ENCODE measurements at regions not wholly inside any gene's neighbourhood (a gene's known extent, or its start where the extent isn't known, plus 50 kb on each side); places are given as distances from the start of the nearest gene placed in this dataset.

DNA sequence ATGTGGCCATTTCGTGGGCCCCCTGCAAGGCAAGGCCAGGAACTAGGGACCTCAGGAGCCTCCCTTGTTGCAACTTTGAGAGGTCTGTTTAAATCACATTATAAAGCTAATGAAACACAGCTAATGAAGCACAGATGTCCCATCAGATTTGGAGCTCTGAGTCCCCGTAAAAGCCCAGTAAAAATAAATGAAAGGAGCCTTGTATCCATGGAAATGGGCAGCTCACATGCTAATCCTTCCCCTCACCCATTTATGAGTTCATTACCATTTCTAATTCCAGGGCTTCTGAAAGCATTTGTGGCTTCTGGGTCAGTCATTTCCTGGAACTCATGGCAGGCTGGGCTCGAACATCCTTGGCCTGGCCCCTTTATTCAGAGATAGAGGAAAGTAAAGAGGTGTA lies 274.8 kb downstream of the SS18 start (continued):
- TF ChIP-seq, protein P1, sequence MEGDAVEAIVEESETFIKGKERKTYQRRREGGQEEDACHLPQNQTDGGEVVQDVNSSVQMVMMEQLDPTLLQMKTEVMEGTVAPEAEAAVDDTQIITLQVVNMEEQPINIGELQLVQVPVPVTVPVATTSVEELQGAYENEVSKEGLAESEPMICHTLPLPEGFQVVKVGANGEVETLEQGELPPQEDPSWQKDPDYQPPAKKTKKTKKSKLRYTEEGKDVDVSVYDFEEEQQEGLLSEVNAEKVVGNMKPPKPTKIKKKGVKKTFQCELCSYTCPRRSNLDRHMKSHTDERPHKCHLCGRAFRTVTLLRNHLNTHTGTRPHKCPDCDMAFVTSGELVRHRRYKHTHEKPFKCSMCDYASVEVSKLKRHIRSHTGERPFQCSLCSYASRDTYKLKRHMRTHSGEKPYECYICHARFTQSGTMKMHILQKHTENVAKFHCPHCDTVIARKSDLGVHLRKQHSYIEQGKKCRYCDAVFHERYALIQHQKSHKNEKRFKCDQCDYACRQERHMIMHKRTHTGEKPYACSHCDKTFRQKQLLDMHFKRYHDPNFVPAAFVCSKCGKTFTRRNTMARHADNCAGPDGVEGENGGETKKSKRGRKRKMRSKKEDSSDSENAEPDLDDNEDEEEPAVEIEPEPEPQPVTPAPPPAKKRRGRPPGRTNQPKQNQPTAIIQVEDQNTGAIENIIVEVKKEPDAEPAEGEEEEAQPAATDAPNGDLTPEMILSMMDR (conservative IDR thresholded peaks at IDR 0.05; ENCODE audit: low read depth in 2 of 2): no peak
- TF ChIP-seq, protein P2, sequence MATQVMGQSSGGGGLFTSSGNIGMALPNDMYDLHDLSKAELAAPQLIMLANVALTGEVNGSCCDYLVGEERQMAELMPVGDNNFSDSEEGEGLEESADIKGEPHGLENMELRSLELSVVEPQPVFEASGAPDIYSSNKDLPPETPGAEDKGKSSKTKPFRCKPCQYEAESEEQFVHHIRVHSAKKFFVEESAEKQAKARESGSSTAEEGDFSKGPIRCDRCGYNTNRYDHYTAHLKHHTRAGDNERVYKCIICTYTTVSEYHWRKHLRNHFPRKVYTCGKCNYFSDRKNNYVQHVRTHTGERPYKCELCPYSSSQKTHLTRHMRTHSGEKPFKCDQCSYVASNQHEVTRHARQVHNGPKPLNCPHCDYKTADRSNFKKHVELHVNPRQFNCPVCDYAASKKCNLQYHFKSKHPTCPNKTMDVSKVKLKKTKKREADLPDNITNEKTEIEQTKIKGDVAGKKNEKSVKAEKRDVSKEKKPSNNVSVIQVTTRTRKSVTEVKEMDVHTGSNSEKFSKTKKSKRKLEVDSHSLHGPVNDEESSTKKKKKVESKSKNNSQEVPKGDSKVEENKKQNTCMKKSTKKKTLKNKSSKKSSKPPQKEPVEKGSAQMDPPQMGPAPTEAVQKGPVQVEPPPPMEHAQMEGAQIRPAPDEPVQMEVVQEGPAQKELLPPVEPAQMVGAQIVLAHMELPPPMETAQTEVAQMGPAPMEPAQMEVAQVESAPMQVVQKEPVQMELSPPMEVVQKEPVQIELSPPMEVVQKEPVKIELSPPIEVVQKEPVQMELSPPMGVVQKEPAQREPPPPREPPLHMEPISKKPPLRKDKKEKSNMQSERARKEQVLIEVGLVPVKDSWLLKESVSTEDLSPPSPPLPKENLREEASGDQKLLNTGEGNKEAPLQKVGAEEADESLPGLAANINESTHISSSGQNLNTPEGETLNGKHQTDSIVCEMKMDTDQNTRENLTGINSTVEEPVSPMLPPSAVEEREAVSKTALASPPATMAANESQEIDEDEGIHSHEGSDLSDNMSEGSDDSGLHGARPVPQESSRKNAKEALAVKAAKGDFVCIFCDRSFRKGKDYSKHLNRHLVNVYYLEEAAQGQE (IDR thresholded peaks at IDR 0.05; ENCODE audit: unreplicated experiment): no peak
- TF ChIP-seq EZH2 (IDR thresholded peaks at IDR 0.05; ENCODE audit: low read depth, unreplicated experiment) (no peak), EZH2phosphoT487 (IDR thresholded peaks at IDR 0.05; ENCODE audit: unreplicated experiment) (no peak)
- TF ChIP-seq, protein P3, sequence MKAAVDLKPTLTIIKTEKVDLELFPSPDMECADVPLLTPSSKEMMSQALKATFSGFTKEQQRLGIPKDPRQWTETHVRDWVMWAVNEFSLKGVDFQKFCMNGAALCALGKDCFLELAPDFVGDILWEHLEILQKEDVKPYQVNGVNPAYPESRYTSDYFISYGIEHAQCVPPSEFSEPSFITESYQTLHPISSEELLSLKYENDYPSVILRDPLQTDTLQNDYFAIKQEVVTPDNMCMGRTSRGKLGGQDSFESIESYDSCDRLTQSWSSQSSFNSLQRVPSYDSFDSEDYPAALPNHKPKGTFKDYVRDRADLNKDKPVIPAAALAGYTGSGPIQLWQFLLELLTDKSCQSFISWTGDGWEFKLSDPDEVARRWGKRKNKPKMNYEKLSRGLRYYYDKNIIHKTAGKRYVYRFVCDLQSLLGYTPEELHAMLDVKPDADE (IDR thresholded peaks at IDR 0.05): no peak

DNA sequence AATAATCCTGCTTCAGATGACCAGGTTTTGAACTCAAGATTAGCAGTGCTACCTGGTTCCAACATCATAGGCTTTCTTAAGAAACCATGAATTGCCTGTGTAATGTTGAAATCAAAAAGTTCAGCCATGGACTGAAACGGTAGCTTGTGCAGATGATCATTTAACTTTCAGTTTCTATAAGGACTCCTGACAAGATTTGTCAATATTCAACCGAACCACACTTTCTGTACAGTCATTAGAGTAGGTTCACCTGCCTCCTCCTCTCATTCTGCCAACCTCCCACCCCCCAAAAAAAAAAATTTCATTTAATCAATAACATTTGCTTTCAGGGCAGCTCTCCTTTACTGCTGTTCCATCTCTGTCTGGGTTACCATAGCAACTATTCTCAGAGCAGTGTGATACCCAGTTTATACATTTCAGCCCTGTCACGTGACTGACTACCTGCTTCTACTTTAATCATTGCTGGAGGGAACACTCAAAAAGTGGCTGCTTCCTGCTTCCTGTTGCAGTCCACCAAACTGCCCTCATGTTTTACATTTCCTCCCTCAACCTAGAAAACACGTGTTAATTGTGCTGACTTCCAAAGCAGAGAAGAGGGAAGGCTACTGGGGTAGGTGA lies 275.5 kb downstream of the SS18 start:
- Mint-ChIP-seq H3K9me3 (no peaks in the 10 kb centered on the region), H3K36me3 (ENCODE audit: low read depth) (no peaks in the 10 kb centered on the region), H3K4me3 (no peak overlapping the region), H3K4me1 (peaks cover 10% of the 10 kb centered on the region), H3K27me3 (ENCODE audit: insufficient read depth, low read depth, poor library complexity) (no peaks in the 10 kb centered on the region), H3K27ac (no peak overlapping the region)
- no peak overlapping the region for H3K4me2 ChIP-seq
- H3K79me2 ChIP-seq (replicated peaks; ENCODE audit: insufficient read depth): no peaks in the 10 kb centered on the region
- peak overlapping the region; percentile 81; the same call in 1 of the 2 replicates for H2AFZ ChIP-seq
- H3K9me2 ChIP-seq (ENCODE audit: insufficient read depth): no peaks in the 10 kb centered on the region
- DNase-seq (ENCODE audit: low spot score) (no peak), ATAC-seq (no peak)
- H3K36me3 ChIP-seq (ENCODE audit: insufficient read depth): no peaks in the 10 kb centered on the region
- H3K27ac ChIP-seq (ENCODE audit: low read depth): no peak overlapping the region
- H3K27me3 ChIP-seq (ENCODE audit: insufficient read depth): no peaks in the 10 kb centered on the region
- no peaks in the 10 kb centered on the region for H3F3A ChIP-seq (replicated peaks; ENCODE audit: low read depth)
- no peak overlapping the region for H3K4me3 ChIP-seq
- H3K4me1 ChIP-seq (ENCODE audit: insufficient read depth): 0 out of 2 replicates have a peak, but pooled peaks cover 3% of the 10 kb centered on the region
- H4K20me1 ChIP-seq (replicated peaks; ENCODE audit: insufficient read depth): no peaks in the 10 kb centered on the region
- no peak for TF ChIP-seq EZH2phosphoT487 (IDR thresholded peaks at IDR 0.05; ENCODE audit: unreplicated experiment)
- no peak for TF ChIP-seq CREB1 (CRISPR knock-in tag; IDR thresholded peaks at IDR 0.05; ENCODE audit: low read depth)
- TF ChIP-seq, protein P2 (IDR thresholded peaks at IDR 0.05; ENCODE audit: unreplicated experiment): no peak
- TF ChIP-seq, protein P3 (IDR thresholded peaks at IDR 0.05): no peak
- no peak for TF ChIP-seq ZNF114 (CRISPR knock-in tag; IDR thresholded peaks at IDR 0.05)
- no peak for TF ChIP-seq JUNB (IDR thresholded peaks at IDR 0.05; ENCODE audit: unreplicated experiment)
- TF ChIP-seq NANOG (IDR thresholded peaks at IDR 0.05; ENCODE audit: borderline replicate concordance): no peak
- no peak for TF ChIP-seq ZNF331 (CRISPR knock-in tag; IDR thresholded peaks at IDR 0.05; ENCODE audit: low read depth)
- no peak for TF ChIP-seq POLR2AphosphoS5 (IDR thresholded peaks at IDR 0.05; ENCODE audit: low read depth)
- no peak for TF ChIP-seq STAT1 (IDR thresholded peaks at IDR 0.05; ENCODE audit: unreplicated experiment)

Data from GM23338 (cell line).